Aorta (tissue), 5 donors: ENCODE measurements at regions not wholly inside any gene's neighbourhood (a gene's known extent, or its start where the extent isn't known, plus 50 kb on each side); places are given as distances from the start of the nearest gene placed in this dataset.
"Not testable (repeated sequence)": the region's sequence is repeated elsewhere in the genome, so short reads cannot be mapped to it uniquely, and the experiment has no call there.

Experiments used
- ATAC-seq: fragments of 200-7000 bp; cut with Tn5 transposase; one replicate; pipeline ENCODE4 v1.9.1; 2022; ENCODE audit warnings: moderate library complexity; ENCODE audit not compliant: low FRiP score
- DNase-seq, 2 donors: peaks; one replicate each; pipeline ENCODE4 v3.0.0-alpha.2; 2020
- H3K27ac ChIP-seq, 2 donors: one replicate each; pipeline ENCODE4 v1.5.1; 2013; ENCODE audit warnings: low read length in 2 of 2, mild to moderate bottlenecking in 2 of 2, moderate library complexity in 2 of 2, control low read depth in 1 of 2, inconsistent platforms in 1 of 2, low read depth in 1 of 2
- H3K27me3 ChIP-seq, 2 donors: one replicate each; pipeline ENCODE4 v1.6.1; 2013; ENCODE audit warnings: control low read depth in 1 of 2, low read length in 1 of 2, mild to moderate bottlenecking in 1 of 2, moderate library complexity in 1 of 2; ENCODE audit not compliant: insufficient read depth in 2 of 2, control insufficient read depth in 1 of 2
- H3K36me3 ChIP-seq, 2 donors: one replicate each; pipeline ENCODE4 v1.6.1; 2013; ENCODE audit warnings: control low read depth in 1 of 2, low read length in 1 of 2, mild to moderate bottlenecking in 1 of 2; ENCODE audit not compliant: insufficient read depth in 2 of 2, control insufficient read depth in 1 of 2
- H3K4me1 ChIP-seq, 2 donors: one replicate each; pipeline ENCODE4 v1.6.1; 2013; ENCODE audit warnings: low read length in 2 of 2, control low read depth in 1 of 2, mild to moderate bottlenecking in 1 of 2, moderate library complexity in 1 of 2; ENCODE audit not compliant: insufficient read depth in 2 of 2, control insufficient read depth in 1 of 2
- H3K4me3 ChIP-seq, 2 donors: one replicate each; pipeline ENCODE4 v1.5.1; 2013; ENCODE audit warnings: low read length in 2 of 2, control low read depth in 1 of 2, mild to moderate bottlenecking in 1 of 2
- H3K9me3 ChIP-seq: one replicate; pipeline ENCODE4 v1.6.1; 2013; ENCODE audit warnings: mild to moderate bottlenecking, low read length; ENCODE audit not compliant: control insufficient read depth
- WGBS, 2 donors: extraction: QIAGEN DNeasy Blood & Tissue Kit; methylation state at CpG; one replicate each; pipeline ENCODE4 v1.1.7; 2013; 5-methylcytosine and 5-hydroxymethylcytosine counted together
- intact Hi-C, 2 donors: fragments of 100-400 bp; cut with DNase I; formaldehyde crosslinking; loops; one replicate each; pipeline versions ENCODE4 v1.14.2 to v1.15.0; 2022
- donor health status: healthy with polysubstance abuse.
- donor health status: Bipolar disorder and iron deficiency.
- donor health status: DM: no; HTN: no; CAD: no.
- donor health status: DM: no; HTN: no; CAD: no.
- donor health status: DM: yes; HTN: yes; CAD: no.

DNA sequence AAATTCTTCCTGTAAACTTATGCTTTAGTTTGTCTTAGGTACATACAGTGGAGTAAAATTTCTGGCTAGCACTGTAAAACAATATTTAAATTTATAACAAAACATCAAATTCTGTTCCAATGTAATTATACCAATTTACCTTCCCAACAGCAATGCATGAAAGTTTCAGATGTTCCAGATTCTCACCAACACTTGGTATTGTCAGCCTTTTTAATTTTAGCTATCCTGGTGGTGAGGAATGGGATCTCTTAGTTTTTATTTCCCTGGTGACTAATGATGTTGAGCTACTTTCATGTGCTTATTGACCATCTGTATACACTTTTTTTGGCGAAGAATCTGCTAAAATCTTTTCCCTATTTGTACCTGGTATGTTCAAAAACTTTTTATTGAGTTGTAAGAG is 76.1 kb upstream of the PHACTR1 start:
- no peaks in the 10 kb centered on the region for H3K27me3 ChIP-seq
- ATAC-seq (no peak), DNase-seq (no peak)
- no peaks in the 10 kb centered on the region for H3K9me3 ChIP-seq
- H3K27ac ChIP-seq, result no peak overlapping the region
- H3K4me1 ChIP-seq, result no peaks in the 10 kb centered on the region
- intact Hi-C loops, result no loop called here
- 98 to 100% methylated on average over 1 of the region's 1 CpG for WGBS, 2 donors
- H3K36me3 ChIP-seq, result no peaks in the 10 kb centered on the region
- no peak overlapping the region for H3K4me3 ChIP-seq

- 80 to 87% methylated on average over 2 of the region's 2 CpGs for WGBS, 2 donors
- H3K9me3 ChIP-seq, ATAC-seq, H3K4me1 ChIP-seq, H3K4me3 ChIP-seq, DNase-seq, H3K27me3 ChIP-seq, H3K27ac ChIP-seq, intact Hi-C loops, H3K36me3 ChIP-seq: not testable (repeated sequence)
Measured at GRCh38 chr6:12641785-12642184, 74.8 kb upstream of the PHACTR1 start.

DNA sequence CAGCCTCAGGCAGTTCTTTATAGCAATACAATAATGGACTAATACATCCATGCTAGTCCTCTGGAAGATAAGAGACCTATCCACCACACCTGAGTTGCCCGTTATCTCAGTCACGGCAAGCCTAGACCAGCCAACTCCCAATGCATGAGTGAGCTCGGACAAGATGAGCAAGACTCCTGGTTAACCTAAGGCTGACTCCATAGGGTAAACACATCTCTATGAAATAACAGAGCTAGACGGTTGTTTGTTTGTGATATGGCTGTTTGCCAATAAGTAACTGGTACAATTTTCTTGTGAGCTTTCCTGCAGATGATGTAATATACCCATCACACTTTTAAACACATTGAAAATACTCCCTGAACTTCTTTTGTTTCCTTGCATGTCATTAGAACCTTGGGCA is 70.6 kb upstream of the PHACTR1 start:
- no peaks in the 10 kb centered on the region for H3K27me3 ChIP-seq
- 69 to 72% methylated on average over 4 of the region's 4 CpGs for WGBS, 2 donors
- no peak for ATAC-seq
- DNase-seq, result no peak
- H3K4me3 ChIP-seq, result no peak overlapping the region
- no peaks in the 10 kb centered on the region for H3K9me3 ChIP-seq
- intact Hi-C loops, result no loop called here
- H3K4me1 ChIP-seq, result no peaks in the 10 kb centered on the region
- H3K36me3 ChIP-seq, result no peaks in the 10 kb centered on the region
- H3K27ac ChIP-seq, result no peak overlapping the region

- Histone ChIP-seq H3K4me3 (no peak overlapping the region), H3K27me3 (no peaks in the 10 kb centered on the region), H3K9me3 (no peaks in the 10 kb centered on the region), H3K27ac (no peak overlapping the region), H3K4me1 (no peaks in the 10 kb centered on the region), H3K36me3 (no peaks in the 10 kb centered on the region)
- intact Hi-C loops, result no loop called here
- no peak for ATAC-seq
- 97% methylated on average over 4 of the region's 4 CpGs for WGBS, 2 donors
- no peak for DNase-seq
Measured at GRCh38 chr6:12648171-12648570, 68.4 kb upstream of the PHACTR1 start.

DNA sequence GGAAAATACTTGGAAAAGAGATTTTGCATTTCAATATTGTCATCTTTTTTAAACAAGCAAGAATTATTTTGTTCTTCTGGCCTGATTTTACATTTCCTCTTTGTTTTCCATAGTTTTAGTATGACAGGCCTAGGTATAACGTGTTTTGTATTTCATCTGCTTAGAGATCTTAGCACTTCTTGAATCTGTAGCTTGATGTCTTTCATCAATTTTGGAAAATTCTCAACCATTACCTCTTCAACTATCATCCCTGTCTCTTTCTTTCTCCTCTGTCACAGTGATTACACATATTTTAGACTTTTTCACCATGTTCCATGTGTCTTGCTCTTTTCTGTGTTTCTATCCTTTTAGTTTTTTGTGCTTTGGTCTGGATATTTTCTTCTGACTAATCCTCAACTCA is 67.2 kb upstream of the PHACTR1 start:
- Histone ChIP-seq H3K4me1 (no peaks in the 10 kb centered on the region), H3K4me3 (no peak overlapping the region), H3K27me3 (no peaks in the 10 kb centered on the region), H3K9me3 (no peaks in the 10 kb centered on the region), H3K27ac (no peak overlapping the region), H3K36me3 (no peaks in the 10 kb centered on the region)
- 92 to 100% methylated on average over 1 of the region's 1 CpG for WGBS, 2 donors
- ATAC-seq (no peak), DNase-seq (no peak)
- intact Hi-C loops, result no loop called here

GRCh38 chr6:12653486-12653885 is 63.1 kb upstream of the PHACTR1 start:
- intact Hi-C loops, result no loop called here
- H3K9me3 ChIP-seq, result no peaks in the 10 kb centered on the region
- no peak overlapping the region for H3K4me3 ChIP-seq
- no peaks in the 10 kb centered on the region for H3K36me3 ChIP-seq
- H3K4me1 ChIP-seq, result no peaks in the 10 kb centered on the region
- ATAC-seq, result no peak
- 21 to 32% methylated on average over 5 of the region's 5 CpGs for WGBS, 2 donors
- no peak for DNase-seq
- H3K27ac ChIP-seq, result no peak overlapping the region
- no peaks in the 10 kb centered on the region for H3K27me3 ChIP-seq

DNA sequence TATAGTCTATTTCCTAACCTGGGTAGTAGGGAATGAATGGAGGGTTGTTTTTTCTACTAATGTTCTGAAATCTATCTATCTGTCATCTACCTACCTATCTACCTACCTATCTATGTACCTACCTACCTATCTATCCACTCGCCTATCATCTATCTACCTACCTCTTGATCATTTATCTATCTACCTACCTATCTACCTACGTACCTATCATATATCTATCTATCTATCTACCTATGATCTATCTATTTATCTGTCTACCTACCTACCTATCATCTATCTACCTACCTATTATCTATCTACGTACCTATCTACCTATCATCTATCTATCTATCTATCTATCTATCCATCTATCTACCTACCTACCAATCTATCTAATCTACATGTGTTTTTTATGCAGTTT is 62.5 kb upstream of the PHACTR1 start:
- ATAC-seq (no peak), DNase-seq (no peak)
- H3K4me1 ChIP-seq, result no peaks in the 10 kb centered on the region
- no peak overlapping the region for H3K4me3 ChIP-seq
- no peaks in the 10 kb centered on the region for H3K9me3 ChIP-seq
- H3K27ac ChIP-seq, result no peak overlapping the region
- H3K36me3 ChIP-seq, result no peaks in the 10 kb centered on the region
- intact Hi-C loops, result no loop called here
- H3K27me3 ChIP-seq, result no peaks in the 10 kb centered on the region
- WGBS, 2 donors, result 82 to 83% methylated on average over 3 of the region's 3 CpGs

GRCh38 chr6:12654514-12654913 is 62.1 kb upstream of the PHACTR1 start:
- Histone ChIP-seq H3K36me3 (no peaks in the 10 kb centered on the region), H3K27me3 (no peaks in the 10 kb centered on the region), H3K4me1 (no peaks in the 10 kb centered on the region), H3K9me3 (no peaks in the 10 kb centered on the region), H3K4me3 (no peak overlapping the region), H3K27ac (no peak overlapping the region)
- no peak for DNase-seq
- no peak for ATAC-seq
- intact Hi-C loops, result no loop called here
- 66 to 68% methylated on average over 3 of the region's 3 CpGs for WGBS, 2 donors

GRCh38 chr6:12656906-12657305 is 59.7 kb upstream of the PHACTR1 start:
- Histone ChIP-seq H3K27me3 (no peaks in the 10 kb centered on the region), H3K36me3 (no peaks in the 10 kb centered on the region), H3K4me3 (no peak overlapping the region), H3K9me3 (no peaks in the 10 kb centered on the region), H3K4me1 (no peaks in the 10 kb centered on the region), H3K27ac (no peak overlapping the region)
- 87 to 92% methylated on average over 3 of the region's 3 CpGs for WGBS, 2 donors
- ATAC-seq (no peak), DNase-seq (no peak)
- intact Hi-C loops, result no loop called here
